Right renal cortex interstitium (tissue), 3 donors: ENCODE measurements at regions not wholly inside any gene's neighbourhood (a gene's known extent, or its start where the extent isn't known, plus 50 kb on each side); places are given as distances from the start of the nearest gene placed in this dataset.
A peak's percentile ranks its signal among the peaks of the same experiment; 100 is the strongest.
"Not testable (repeated sequence)": the region's sequence is repeated elsewhere in the genome, so short reads cannot be mapped to it uniquely, and the experiment has no call there.

ENCODE experiments used
- DNase-seq, 3 donors: peaks; one replicate each; pipeline ENCODE4 v3.0.0-alpha.2; 2013; ENCODE audit warnings: low read depth in 3 of 3, low spot score in 2 of 3

DNA sequence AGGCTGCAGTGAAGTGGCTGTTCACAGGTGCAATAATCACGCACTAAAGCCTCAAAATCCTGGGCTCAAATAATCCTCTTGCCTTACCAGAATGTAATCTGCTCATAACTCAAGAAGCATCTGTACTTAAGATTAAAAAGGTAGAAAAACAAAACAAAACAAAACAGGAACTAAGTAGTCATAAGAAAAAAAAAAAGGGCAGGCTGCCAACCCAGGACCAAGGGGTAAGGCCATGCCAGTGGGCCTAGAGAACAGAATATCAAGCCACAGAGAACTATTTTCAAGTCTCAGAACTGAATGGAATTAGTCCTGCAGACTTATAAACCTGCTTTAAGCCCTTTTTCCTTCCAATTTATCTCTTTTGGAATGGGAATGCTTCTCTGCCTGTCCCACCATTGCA lies 64.8 kb upstream of the TBC1D3K start:
- DNase-seq, result no peak

DNA sequence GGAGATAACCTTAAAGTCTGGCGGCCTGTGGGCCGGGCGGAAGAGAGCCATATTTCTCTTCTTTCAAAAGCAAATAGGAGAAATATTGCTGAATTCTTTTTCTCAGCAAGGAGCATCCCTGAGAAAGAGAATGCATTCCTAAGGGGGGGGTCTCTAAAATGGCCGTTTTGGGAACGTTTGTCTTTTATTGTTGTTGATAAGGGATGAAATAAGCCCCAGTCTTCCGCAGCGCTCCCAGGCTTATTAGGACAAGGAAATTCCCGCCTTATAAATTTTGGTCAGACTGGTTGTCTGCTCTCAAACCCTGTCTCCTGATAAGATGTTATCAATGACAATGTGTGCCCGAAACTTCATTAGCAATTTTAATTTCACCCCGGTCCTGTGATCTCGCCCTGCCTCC lies 65.8 kb upstream of the TBC1D3K start:
- not testable (repeated sequence) for DNase-seq

DNA sequence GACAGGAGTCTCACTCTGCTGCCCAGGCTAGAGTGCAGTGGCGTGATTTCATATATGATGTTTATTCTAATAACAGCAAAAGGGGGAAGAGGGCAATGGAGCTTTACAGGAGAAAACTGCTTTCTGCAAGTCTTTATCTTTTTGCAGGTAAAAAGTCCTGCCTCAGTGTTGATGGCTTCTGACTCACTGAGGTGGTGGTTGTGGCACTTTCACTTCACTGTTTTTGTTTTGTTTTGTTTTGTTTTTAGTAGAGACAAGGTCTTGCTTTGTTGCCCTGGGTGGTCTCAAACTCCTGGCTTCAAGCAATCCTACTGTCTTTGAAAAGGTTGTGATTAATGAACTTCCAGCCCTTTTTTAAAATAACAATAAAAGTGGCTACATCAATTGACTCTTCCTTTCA lies 68.0 kb upstream of the TBC1D3K start:
- no peak for DNase-seq

DNA sequence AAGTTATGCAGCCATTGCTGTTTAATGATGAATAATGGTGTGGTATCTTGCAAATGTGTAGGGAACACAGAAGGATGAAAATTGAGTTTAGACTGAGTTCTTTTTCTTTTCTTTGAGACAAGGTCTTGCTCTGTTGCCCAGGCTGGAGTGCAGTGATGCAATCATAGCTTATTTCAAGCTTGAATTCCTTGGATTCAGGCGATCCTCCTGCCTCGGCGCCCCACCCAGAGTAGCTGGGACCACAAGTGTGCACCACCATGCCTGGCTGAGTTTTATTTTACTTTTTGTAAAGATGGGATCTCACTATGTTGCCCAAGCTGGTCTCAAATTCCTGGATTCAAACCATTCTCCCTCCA lies 74.6 kb upstream of the TBC1D3K start:
- no peak for DNase-seq

DNA sequence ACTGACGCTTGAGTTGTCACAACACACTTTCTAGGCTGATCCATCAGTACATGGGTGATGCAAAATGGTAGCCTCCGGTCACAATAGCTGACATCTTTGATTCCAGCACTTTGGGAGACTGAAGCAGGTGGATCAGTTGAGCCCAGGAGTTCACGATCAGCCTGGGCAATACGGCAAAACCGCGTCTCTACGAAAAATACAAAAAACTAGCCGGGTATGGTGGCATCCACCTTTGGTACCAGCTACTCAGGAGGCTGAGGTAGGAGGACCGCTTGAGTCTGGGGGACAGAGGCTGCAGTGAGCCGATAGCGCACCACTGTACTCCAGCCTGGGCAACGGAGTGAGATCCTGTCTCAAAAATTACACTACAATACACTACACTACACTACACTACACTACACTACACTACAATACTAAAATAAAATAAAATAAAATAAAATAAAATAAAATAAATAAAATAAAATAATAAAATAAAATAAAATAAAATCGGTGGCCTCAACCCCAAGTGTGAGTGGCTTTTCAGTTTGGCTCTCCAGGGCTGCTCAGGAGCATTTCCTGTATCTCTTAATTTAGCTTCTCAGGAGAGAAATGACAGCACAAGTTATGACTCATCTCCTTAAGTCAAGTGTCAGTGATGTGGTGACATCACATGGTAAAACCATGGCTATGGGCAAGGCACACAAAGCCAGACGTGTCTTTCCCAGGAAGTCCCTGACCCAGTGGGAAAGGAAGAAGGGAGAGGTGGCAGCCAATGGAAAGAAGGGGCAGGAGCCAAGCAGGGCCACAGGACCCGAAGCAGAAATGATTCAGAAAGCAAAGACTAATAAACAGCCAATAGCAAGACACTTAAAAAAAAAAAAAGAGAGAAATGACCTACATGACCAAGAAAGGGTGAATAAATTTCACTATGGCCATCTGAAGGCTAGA lies 75.3 kb upstream of the TBC1D3K start:
- no peak for DNase-seq

DNA sequence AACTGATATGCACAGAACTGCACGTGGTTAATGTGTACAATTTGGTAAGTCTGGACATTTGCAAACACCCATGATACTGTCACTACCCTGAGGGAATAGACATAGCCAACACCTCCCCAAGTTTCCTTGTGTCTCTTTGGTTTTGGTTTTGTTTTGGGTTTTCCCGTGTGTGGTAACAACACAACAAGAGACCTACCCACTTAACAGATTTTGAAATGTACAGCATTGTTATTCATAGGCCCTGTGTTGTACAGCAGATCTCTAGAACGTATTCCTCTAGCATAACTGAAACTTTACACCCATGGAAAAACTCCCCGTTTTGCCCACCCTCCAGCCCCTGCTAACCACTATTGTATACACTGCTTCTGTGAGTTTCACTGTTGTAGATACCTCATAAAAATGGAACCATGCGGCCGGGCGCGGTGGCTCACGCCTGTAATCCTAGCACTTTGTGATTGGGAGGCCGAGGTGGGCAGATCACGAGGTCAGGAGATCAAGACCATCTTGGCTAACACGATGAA lies 76.3 kb upstream of the TBC1D3K start:
- no peak for DNase-seq

DNA sequence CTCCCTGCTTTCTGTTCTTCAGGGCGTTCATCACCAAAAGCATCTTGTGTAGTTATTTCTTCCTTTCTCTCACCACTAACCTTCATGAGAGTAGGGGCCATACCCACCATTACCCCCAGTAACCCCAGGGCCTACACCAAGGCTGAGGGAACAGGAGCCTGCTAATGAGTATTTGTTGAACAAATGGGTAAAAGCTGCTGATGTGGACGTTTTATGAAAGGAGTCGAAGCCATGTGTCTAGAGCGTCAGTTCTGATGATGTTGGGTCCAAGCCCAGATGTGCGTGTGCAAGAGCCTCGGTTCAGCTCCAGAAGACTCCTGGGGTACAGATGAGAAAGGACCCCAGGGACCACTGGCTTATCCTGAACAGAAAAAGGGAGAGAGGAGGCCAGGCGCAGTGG lies 77.1 kb upstream of the TBC1D3K start:
- DNase-seq, result no peak

DNA sequence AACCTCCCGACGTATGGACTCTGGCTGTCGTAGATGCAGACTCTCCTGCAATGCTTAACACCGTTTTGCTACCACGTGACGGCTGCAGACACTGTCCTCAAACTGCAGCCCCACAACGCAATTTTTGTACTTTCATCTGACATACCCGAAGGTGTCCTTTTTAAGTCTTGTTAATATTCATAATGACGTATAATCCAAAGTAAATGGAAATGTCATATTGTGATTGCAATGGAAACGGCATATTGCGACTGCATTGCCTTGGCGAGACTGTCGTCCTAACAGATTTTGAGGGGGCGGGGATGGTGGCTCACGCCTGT lies 79.3 kb upstream of the TBC1D3K start:
- DNase-seq, result no peak

DNA sequence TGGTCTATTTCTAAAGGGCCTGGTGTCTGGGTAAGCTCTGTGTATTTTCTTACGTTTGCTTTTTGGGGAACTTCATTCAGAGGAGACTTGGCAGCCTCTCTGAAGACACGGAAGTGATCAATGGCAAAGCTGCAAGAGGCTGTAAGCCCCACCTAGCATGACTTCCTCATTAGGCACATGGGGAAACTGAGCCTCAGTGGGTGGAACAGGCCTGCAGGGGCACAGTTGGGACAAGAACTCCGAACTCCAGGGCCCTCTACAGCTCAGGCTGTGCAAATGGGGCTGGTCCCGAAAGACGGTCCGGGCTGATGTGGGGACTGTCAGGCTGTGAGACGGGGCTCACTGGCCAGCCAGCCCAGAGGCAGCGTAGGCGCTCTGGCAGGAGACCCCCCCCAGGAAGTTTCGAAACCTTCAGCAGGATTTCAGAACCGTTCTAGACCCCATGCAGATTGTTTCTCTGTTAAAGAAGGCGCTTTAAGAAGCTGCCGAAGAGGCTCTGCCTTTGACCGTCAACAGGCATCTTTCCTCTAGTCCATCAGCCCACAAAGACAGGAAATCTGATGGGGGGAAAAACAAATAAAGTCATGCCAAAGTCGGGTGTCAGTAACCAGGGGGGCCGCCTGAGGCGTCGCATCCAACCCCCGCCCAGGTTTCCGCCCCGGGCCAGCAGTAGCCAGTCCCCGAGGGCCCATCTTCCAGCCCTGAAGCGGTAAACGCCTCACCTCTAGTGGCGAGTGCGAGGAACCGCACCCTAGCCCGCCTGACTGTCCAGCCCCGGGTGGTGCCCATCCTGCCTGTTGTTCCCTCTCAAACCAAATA lies 79.8 kb upstream of the TBC1D3K start:
- DNase-seq, result no peak

DNA sequence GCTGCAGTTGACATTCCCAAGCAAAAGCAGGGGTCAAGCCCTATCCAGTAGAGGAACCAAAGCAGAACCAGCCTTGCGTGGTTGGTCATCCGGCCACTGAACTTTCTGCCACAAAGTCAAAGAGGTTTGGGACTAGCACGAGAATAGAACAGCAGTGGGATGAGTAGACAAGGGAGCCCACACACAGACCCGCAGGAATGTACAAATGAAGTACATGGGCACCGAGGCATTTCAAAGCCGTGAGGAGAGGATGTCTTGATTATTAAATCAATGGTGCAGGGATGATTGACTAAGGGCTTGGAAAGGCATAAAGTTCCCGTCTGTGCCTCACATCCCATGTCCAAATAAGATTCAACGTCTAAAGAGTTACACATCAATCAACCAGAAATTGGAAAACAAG lies 81.8 kb upstream of the TBC1D3K start:
- no peak for DNase-seq

DNA sequence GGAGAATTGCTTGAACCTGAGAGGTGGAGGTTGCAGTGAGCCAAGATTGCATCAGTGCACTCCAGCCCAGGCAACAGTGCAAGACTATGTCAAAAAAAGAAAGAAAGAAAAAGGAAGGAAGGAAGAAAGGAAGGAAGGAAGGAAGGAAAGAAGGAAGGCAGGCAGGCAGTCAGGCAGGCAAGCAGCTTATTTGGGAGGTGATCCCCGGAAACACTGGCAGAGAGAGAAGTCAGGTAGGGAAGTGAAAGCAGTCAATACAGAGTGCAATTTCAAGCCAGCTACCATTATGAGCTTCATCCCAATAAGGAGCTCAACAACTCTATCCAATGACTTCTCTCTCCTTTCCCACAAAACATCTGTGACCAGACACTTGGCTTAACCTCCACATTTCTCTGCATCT lies 83.0 kb upstream of the TBC1D3K start:
- DNase-seq, result no peak

DNA sequence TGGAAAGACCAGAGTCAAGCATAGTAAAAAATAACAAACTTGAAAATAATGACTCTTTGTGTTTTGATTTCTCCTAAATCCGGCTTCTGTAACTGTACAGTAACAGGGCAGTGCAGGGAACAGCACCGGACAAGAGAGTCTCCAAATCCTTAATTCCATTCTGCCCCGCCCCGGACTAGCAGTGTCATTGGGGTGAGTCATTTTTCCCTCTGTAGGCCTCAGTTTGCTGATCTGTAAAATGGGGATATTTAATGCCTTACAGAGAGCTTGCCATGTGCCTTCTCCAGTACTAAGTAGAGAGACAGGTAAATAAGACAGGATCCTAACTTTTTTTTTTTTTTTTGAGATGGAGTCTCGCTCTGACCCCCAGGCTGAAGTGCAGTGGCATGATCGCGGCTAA lies 83.6 kb upstream of the TBC1D3K start:
- DNase-seq, result no peak

DNA sequence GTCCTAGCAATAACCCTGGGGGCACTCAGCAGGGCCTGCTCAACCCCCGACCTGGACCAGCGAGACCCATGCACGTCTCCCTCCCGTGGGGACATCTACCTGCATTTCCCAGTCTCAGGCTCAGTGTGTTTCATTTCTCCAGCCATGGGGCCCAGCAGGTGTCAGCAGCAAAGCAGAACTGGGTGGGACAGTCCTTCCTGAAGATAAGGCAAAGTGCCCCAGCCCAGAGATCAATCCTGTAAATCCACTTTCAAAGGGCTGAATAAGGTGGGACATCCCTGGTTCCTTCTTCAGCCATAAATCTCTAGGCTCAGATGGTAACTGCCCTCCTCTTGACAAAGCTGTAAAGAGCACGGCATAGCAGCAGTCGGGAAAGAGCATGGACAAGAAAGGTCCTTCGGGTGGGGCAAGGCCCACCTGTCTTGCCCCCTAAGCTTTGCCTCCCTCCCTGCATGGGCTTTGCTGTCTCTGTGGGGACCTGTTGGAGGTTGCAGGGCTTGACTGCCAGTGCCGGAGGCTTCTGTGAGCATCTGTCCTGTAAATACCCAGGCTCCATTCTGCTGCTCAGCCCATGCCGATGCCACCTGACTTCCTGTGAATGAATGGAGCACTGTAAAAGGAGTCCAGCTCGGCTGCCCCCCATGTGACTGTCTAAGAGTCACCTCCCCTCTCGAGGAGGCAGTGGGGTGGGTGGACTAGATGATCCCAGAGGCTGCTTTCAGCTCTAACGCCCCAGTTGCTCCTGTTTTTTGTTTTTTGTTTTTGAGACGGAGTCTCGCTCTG lies 84.8 kb upstream of the TBC1D3K start:
- no peak for DNase-seq

DNA sequence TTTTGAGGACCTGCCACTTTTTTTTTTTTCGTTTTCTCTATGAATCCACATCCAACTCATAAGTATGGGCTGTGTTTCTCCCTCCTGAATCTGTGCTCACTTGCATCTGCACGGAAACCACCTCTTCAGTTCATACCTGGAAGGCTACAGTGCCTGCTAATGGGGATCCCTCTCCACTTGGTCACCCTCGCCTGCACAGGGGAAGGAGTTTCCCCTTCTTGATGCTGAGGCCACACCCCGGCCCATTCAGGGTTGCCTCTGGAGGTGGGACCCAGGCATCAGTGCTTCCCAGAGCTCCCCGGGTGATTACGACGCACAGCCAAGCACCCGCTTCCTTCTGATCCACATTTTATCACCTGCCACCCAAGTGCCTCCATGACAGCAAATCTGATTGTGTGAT lies 85.9 kb upstream of the TBC1D3K start:
- DNase-seq, result no peak

DNA sequence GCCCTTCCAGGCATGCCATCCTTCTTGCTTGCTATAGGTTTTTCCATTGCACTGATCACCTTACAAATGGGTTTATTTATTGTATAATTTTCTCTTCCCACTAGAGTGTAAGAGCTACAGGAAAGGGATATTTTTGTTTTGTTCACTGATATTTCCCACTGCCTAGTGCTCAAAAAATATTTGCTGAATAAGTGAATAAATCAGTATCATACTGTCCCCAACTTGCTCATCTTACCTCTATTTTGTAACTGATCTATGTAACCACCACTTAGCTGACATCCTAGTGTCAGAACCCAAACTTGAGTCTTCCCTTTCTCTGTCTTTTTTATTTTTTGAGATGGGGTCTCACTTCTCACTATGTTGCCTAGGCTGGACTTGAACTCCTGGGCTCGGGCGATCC lies 87.6 kb upstream of the TBC1D3K start:
- no peak for DNase-seq

DNA sequence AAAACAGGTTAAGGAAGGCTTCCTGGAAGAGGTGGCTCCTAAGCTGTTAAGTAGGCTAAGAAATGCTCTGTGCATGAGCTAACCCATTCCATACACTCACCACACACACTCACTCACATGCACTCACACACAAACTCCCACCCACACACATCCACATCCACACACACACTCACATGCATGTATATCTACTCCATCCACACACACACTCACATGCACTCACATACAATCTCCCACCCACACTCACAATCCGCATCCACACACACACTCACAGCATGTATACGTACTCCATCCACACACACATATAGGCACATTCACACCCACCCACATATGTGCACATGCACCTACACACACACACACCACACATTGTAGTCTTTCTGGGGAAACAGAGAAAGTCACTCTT lies 89.3 kb upstream of the HNF1B start:
- no peak for DNase-seq

DNA sequence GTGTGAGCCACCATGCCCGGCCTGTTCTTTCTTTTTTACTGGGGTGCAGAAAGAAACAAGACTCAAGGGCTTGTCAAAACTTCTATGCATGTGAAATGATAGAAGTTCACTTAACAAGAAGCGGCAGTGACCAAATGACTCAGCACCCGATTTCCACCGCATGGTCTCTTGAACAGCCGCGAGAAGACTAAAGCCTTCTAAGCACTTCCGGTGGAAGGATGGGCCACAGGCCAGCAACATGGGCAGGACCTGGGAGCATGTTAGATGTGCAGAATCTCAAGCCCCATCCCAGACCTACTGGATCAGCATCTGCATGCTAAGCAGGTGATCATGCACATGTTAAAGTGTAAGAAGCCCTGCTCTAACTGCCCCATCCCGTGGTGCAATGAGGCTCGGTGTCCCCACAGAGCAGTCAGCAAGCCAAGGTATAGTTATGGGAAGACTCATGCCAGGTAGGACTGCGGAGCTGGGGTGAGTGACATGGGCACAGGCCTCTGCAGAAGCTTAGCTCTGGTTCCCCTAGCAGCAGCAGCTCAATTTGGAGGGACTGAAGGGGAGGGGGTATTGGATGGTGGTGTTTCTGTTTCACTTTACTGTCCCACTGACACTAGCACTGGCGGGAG lies 88.5 kb upstream of the HNF1B start:
- no peak for DNase-seq

DNA sequence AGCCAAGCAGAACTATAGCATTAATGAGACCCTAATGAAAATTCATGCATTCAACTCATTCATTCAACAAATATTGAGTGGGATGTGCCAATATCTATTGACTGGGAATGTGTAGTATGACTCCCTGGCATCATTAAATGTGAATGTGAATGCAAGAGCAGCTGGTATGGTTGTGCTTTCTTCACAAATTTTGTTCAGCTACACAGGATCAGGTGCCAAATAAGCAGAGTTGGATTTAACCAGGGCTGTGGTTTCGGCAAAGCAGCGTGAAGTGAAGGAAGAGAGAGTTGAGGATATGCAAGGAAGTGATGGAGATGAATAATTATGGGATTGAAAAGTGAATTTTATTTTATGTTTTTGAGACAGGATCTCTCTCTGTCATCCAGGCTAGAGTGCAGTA lies 87.1 kb upstream of the HNF1B start:
- no peak for DNase-seq

DNA sequence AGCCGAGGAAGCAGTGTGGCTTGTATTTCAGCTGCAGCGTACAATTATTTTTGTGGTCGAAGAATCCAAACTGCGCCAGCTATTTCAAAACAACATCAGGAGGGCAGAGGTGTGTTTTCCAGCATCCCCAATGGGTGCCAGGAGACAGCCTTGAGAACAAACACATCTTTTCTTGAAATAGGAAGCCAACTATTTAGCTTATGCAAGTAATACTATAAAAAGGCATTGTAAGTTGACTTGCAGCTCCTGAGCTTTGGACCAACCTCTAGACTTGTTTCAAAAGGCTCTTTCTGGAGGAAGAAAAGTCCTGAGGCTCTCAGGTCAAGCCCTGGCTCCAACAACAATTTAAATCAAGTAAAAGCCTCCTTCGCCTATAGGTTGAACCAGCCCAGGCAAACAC lies 86.6 kb upstream of the HNF1B start:
- DNase-seq, result no peak

DNA sequence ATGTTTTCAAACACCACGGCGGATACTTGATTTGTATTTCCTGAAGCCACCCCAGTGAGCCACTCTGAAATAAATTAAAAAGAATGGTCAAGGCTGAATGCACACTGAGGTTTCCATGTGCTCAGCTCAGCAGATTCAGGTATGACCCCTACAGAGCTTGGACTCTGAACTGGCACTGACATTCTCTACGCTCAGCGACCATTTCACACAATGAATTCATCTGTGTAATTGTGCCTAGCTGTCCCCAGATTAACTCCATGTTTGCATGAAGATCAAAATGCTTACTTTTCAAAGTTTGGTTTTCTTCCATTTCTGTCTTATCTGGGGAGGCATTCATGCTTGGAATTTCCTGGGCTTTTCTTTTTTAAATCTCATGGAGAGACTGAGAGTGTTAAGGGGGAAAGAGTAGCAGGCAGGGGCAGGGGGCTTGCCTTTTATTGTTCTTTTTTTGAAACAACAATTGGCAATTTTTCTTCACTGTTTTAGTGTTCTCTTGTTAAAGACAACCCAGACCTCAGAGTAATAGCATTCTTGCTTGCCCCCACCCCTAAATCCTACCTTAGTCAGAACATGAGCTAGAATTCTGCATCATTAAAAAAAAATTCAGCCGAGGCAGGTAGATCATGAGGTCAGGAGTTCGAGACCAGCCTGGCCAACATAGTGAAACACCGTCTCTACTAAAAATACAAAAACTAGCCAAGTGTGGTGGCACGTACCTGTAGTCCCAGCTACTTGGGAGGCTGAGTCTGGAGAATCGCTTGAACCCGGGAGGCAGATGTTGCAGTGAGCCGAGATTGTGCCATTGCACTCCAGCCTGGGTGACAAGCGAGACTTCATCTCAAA lies 85.5 kb upstream of the HNF1B start:
- peak in 2 of 3 donors; percentile 29 to 56 for DNase-seq
